ENCODE measurements at regions not wholly inside any gene's neighbourhood (a gene's known extent, or its start where the extent isn't known, plus 50 kb on each side); places are given as distances from the start of the nearest gene placed in this dataset.

DNA sequence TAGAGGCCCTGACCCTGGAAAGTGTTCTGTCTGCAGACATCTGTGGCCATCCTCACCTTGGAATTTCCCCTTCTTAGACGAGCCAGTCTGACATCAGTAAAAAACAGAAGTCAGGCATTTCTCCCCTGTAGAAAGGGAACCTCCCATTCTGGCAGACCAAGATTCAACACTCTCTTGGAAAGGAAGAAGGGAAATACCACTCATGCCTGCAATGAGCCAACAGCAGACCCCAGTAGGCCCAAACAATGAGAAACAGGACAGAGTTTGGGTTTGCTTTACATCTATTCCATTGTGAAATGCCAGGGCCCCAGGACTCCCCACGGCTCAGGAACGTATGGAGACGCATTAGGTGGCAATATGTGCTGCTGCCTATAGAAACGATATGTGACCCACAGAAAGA is 264.0 kb upstream of the NSMCE3 start:
- TF ChIP-seq, protein P1, sequence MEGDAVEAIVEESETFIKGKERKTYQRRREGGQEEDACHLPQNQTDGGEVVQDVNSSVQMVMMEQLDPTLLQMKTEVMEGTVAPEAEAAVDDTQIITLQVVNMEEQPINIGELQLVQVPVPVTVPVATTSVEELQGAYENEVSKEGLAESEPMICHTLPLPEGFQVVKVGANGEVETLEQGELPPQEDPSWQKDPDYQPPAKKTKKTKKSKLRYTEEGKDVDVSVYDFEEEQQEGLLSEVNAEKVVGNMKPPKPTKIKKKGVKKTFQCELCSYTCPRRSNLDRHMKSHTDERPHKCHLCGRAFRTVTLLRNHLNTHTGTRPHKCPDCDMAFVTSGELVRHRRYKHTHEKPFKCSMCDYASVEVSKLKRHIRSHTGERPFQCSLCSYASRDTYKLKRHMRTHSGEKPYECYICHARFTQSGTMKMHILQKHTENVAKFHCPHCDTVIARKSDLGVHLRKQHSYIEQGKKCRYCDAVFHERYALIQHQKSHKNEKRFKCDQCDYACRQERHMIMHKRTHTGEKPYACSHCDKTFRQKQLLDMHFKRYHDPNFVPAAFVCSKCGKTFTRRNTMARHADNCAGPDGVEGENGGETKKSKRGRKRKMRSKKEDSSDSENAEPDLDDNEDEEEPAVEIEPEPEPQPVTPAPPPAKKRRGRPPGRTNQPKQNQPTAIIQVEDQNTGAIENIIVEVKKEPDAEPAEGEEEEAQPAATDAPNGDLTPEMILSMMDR (IDR thresholded peaks at IDR 0.05), result no peak
- TF ChIP-seq POLR2A (IDR thresholded peaks at IDR 0.05), result no peak
